ENCODE measurements at regions not wholly inside any gene's neighbourhood (a gene's known extent, or its start where the extent isn't known, plus 50 kb on each side); places are given as distances from the start of the nearest gene placed in this dataset.

DNA sequence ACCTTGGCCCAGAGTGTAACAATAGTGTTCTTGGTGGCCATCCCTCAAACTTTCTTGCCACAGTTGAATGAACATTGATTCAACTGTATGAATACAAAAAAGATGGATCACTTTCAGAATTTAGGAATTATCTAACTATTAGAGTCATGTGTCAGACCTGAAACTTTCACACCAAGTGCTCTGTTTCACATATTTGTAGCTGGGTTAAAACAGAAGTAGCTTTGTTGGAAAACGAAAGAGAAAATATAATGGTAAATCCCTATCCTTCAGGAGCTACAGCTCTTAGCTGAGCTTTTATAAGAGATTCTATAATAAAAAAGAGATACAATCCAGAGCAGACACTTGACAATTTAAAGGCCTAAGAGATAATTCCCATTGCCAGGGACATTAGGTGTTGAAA is 719.3 kb downstream of the JRKL start:
- TF ChIP-seq EZH2 (IDR thresholded peaks at IDR 0.05; ENCODE audit: low read depth, unreplicated experiment) (no peak), POLR2AphosphoS5 (IDR thresholded peaks at IDR 0.05; ENCODE audit: low read depth) (no peak), CTCF (conservative IDR thresholded peaks at IDR 0.05; ENCODE audit: low read depth in 2 of 2) (no peak), REST (IDR thresholded peaks at IDR 0.05; ENCODE audit: unreplicated experiment) (no peak), ZNF331 (CRISPR knock-in tag; IDR thresholded peaks at IDR 0.05; ENCODE audit: low read depth) (no peak), CREB1 (CRISPR knock-in tag; IDR thresholded peaks at IDR 0.05; ENCODE audit: low read depth) (no peak), JUNB (IDR thresholded peaks at IDR 0.05; ENCODE audit: unreplicated experiment) (no peak), EZH2phosphoT487 (IDR thresholded peaks at IDR 0.05; ENCODE audit: unreplicated experiment) (no peak), STAT1 (IDR thresholded peaks at IDR 0.05; ENCODE audit: unreplicated experiment) (no peak), NANOG (IDR thresholded peaks at IDR 0.05; ENCODE audit: borderline replicate concordance) (no peak)
- TF ChIP-seq, protein P1, sequence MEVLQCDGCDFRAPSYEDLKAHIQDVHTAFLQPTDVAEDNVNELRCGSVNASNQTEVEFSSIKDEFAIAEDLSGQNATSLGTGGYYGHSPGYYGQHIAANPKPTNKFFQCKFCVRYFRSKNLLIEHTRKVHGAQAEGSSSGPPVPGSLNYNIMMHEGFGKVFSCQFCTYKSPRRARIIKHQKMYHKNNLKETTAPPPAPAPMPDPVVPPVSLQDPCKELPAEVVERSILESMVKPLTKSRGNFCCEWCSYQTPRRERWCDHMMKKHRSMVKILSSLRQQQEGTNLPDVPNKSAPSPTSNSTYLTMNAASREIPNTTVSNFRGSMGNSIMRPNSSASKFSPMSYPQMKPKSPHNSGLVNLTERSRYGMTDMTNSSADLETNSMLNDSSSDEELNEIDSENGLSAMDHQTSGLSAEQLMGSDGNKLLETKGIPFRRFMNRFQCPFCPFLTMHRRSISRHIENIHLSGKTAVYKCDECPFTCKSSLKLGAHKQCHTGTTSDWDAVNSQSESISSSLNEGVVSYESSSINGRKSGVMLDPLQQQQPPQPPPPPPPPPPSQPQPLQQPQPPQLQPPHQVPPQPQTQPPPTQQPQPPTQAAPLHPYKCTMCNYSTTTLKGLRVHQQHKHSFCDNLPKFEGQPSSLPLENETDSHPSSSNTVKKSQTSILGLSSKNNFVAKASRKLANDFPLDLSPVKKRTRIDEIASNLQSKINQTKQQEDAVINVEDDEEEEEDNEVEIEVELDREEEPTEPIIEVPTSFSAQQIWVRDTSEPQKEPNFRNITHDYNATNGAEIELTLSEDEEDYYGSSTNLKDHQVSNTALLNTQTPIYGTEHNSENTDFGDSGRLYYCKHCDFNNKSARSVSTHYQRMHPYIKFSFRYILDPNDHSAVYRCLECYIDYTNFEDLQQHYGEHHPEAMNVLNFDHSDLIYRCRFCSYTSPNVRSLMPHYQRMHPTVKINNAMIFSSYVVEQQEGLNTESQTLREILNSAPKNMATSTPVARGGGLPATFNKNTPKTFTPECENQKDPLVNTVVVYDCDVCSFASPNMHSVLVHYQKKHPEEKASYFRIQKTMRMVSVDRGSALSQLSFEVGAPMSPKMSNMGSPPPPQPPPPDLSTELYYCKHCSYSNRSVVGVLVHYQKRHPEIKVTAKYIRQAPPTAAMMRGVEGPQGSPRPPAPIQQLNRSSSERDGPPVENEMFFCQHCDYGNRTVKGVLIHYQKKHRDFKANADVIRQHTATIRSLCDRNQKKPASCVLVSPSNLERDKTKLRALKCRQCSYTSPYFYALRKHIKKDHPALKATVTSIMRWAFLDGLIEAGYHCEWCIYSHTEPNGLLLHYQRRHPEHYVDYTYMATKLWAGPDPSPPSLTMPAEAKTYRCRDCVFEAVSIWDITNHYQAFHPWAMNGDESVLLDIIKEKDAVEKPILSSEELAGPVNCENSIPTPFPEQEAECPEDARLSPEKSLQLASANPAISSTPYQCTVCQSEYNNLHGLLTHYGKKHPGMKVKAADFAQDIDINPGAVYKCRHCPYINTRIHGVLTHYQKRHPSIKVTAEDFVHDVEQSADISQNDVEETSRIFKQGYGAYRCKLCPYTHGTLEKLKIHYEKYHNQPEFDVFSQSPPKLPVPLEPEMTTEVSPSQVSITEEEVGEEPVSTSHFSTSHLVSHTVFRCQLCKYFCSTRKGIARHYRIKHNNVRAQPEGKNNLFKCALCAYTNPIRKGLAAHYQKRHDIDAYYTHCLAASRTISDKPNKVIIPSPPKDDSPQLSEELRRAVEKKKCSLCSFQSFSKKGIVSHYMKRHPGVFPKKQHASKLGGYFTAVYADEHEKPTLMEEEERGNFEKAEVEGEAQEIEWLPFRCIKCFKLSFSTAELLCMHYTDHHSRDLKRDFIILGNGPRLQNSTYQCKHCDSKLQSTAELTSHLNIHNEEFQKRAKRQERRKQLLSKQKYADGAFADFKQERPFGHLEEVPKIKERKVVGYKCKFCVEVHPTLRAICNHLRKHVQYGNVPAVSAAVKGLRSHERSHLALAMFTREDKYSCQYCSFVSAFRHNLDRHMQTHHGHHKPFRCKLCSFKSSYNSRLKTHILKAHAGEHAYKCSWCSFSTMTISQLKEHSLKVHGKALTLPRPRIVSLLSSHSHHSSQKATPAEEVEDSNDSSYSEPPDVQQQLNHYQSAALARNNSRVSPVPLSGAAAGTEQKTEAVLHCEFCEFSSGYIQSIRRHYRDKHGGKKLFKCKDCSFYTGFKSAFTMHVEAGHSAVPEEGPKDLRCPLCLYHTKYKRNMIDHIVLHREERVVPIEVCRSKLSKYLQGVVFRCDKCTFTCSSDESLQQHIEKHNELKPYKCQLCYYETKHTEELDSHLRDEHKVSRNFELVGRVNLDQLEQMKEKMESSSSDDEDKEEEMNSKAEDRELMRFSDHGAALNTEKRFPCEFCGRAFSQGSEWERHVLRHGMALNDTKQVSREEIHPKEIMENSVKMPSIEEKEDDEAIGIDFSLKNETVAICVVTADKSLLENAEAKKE (CRISPR knock-in tag; IDR thresholded peaks at IDR 0.05) = no peak
- TF ChIP-seq, protein P2, sequence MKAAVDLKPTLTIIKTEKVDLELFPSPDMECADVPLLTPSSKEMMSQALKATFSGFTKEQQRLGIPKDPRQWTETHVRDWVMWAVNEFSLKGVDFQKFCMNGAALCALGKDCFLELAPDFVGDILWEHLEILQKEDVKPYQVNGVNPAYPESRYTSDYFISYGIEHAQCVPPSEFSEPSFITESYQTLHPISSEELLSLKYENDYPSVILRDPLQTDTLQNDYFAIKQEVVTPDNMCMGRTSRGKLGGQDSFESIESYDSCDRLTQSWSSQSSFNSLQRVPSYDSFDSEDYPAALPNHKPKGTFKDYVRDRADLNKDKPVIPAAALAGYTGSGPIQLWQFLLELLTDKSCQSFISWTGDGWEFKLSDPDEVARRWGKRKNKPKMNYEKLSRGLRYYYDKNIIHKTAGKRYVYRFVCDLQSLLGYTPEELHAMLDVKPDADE (IDR thresholded peaks at IDR 0.05) = no peak

Data from GM23338 (cell line).